A673 (cell line): ENCODE measurements at regions not wholly inside any gene's neighbourhood (a gene's known extent, or its start where the extent isn't known, plus 50 kb on each side); places are given as distances from the start of the nearest gene placed in this dataset.
A peak's percentile ranks its signal among the peaks of the same experiment; 100 is the strongest.

Experiments used
- BruUV-seq: library from RNA; stranded (reverse); fragments of 400-500 nt; replicated peaks from 2 replicates; lab custom pipeline; 2021; lab: Mats Ljungman, UMichigan
- CTCF ChIA-PET: fragments of 300-600 bp; sonication (Branson Sonifier 250); formaldehyde crosslinking; loops from one replicate; lab custom pipeline; 2022; ENCODE audit warnings: antibody characterized with exemption; lab: Charles Lee
- POLR2A ChIA-PET: fragments of 300-600 bp; sonication (Branson Sonifier 250); formaldehyde crosslinking; loops from one replicate; lab custom pipeline; 2022; ENCODE audit warnings: antibody characterized with exemption; ENCODE audit not compliant: low non-redundant PET; lab: Charles Lee
- DNase-seq: peaks from one replicate; pipeline ENCODE4 v3.0.0-alpha.2; 2015; ENCODE audit warnings: low spot score
- H3K27ac ChIP-seq: fragments of 200-600 bp; sonication (generic); 2 replicates; pipeline ENCODE4 v1.5.1; 2016; ENCODE audit warnings: mixed run types, low read depth, mild to moderate bottlenecking, mixed read lengths, antibody characterized with exemption, low read length; ENCODE audit not compliant: poor library complexity, severe bottlenecking
- H3K27me3 ChIP-seq: fragments of 200-600 bp; sonication (generic); replicated peaks from 2 replicates; pipeline ENCODE4 v1.6.1; 2017; ENCODE audit warnings: mixed run types, low read depth, mild to moderate bottlenecking, mixed read lengths, antibody characterized with exemption, low read length; ENCODE audit not compliant: insufficient read depth, poor library complexity
- H3K36me3 ChIP-seq: fragments of 200-600 bp; sonication (generic); 2 replicates; pipeline ENCODE4 v1.6.1; 2016; ENCODE audit warnings: mixed run types, mild to moderate bottlenecking, mixed read lengths, antibody characterized with exemption, low read length; ENCODE audit not compliant: insufficient read depth, poor library complexity, severe bottlenecking
- H3K4me1 ChIP-seq: fragments of 200-600 bp; sonication (generic); 2 replicates; pipeline ENCODE4 v1.6.1; 2017; ENCODE audit warnings: mixed run types, mild to moderate bottlenecking, mixed read lengths, antibody characterized with exemption, low read length; ENCODE audit not compliant: insufficient read depth, poor library complexity, severe bottlenecking
- H3K4me3 ChIP-seq: fragments of 200-600 bp; sonication (generic); 2 replicates; pipeline ENCODE4 v1.5.1; 2016; ENCODE audit warnings: low read depth, mixed run types, mild to moderate bottlenecking, mixed read lengths, low read length; ENCODE audit not compliant: poor library complexity, severe bottlenecking
- H3K9me3 ChIP-seq: fragments of 200-600 bp; sonication (generic); 2 replicates; pipeline ENCODE4 v1.6.1; 2016; ENCODE audit warnings: mixed run types, low read depth, mild to moderate bottlenecking, mixed read lengths, antibody characterized with exemption, low read length; ENCODE audit not compliant: poor library complexity, severe bottlenecking
- EZH2 ChIP-seq: fragments of 200-600 bp; sonication (generic); IDR thresholded peaks from 2 replicates; pipeline ENCODE4 v1.6.1; 2017; ENCODE audit warnings: borderline replicate concordance, low read depth, mild to moderate bottlenecking, mixed read lengths, antibody characterized with exemption, low read length; ENCODE audit not compliant: poor library complexity, severe bottlenecking
- intact Hi-C: fragments of 100-400 bp; cut with micrococcal nuclease; formaldehyde crosslinking; loops from one replicate; pipeline ENCODE4 v1.10.0; 2022; ENCODE audit not compliant: unreplicated experiment
- TF ChIP-seq, protein P1 (sequence below): fragments of 300-800, 200-600 bp; sonication (generic); conservative IDR thresholded peaks from 2 replicates; pipeline ENCODE4 v1.5.1; 2017; ENCODE audit warnings: low read depth, mild to moderate bottlenecking, antibody characterized with exemption, low read length, moderate library complexity, mixed read lengths

DNA sequence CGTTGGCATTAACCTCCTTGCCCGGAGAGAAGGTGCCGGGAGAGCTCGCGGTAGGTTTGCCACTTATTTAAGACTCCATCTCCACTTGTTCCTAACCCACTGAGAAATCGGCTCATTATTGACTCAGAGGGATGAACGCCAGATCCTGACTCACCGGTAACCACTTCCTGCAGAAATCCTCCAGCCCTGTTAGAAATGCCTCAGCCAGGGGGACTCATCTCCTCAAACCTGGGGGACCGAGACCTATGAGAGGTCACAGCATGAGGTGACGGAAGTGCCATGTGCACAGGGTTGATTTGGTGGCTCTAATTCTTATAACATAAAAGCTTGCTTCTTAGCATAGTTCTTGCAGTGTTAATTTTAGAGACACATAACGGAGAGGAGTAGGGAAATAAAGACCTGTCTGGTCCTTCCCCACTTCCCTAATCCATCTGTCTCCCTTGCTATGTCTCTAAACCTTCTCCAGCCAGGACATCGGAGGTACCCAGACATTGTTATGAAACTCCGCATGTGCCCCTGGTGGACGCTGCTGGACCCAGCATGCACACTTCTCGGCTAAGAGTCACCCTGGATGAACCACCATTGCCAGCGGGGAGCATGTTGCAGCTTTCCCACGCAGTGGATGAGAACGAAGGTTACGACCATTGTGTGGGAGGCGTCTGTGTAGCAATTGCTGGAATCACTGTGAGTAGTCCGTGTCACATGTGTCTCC is 158.9 kb downstream of the EFNB2 start:
- Histone ChIP-seq H3K27ac (no peak overlapping the region), H3K4me3 (no peak overlapping the region), H3K27me3 (no peaks in the 10 kb centered on the region), H3K4me1 (no peaks in the 10 kb centered on the region), H3K36me3 (no peaks in the 10 kb centered on the region), H3K9me3 (no peaks in the 10 kb centered on the region)
- TF ChIP-seq EZH2, result no peak
- TF ChIP-seq, protein P1, sequence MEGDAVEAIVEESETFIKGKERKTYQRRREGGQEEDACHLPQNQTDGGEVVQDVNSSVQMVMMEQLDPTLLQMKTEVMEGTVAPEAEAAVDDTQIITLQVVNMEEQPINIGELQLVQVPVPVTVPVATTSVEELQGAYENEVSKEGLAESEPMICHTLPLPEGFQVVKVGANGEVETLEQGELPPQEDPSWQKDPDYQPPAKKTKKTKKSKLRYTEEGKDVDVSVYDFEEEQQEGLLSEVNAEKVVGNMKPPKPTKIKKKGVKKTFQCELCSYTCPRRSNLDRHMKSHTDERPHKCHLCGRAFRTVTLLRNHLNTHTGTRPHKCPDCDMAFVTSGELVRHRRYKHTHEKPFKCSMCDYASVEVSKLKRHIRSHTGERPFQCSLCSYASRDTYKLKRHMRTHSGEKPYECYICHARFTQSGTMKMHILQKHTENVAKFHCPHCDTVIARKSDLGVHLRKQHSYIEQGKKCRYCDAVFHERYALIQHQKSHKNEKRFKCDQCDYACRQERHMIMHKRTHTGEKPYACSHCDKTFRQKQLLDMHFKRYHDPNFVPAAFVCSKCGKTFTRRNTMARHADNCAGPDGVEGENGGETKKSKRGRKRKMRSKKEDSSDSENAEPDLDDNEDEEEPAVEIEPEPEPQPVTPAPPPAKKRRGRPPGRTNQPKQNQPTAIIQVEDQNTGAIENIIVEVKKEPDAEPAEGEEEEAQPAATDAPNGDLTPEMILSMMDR, result 0 out of 2 replicates have a peak, but pooled peaks have one; percentile 15
- ChIA-PET POLR2A (no interaction called here), CTCF (no interaction called here)
- no TSS peak for BruUV-seq
- DNase-seq, result peak; percentile 50
- intact Hi-C loops, result no loop called here

DNA sequence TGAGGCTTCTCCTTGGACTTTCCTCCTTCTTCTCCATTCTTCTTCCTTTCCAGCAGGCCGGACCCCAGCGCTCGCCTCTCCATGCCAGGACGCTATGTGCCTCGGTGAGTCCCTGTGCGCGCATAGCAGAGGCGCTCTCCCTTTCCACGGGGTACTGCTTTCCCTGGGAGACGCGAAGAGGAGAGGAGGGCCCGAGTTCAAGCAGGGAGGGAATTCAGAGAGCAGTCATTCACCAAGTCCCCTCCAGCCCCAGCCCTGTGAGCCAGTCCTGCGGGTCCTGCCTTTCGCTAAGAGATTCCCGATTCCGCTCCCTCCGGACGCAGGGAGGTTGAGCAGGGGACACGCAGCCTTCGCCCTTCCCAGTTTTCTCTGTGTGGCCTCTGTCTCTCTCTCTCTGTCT is 160.4 kb downstream of the EFNB2 start:
- no peak overlapping the region for H3K4me3 ChIP-seq
- CTCF ChIA-PET, result no interaction called here
- DNase-seq, result no peak
- intact Hi-C loops, result no loop called here
- H3K4me1 ChIP-seq, result no peaks in the 10 kb centered on the region
- TF ChIP-seq EZH2, result no peak
- TF ChIP-seq, protein P1, result no peak
- H3K27me3 ChIP-seq, result no peaks in the 10 kb centered on the region
- POLR2A ChIA-PET, result no interaction called here
- no TSS peak for BruUV-seq
- no peaks in the 10 kb centered on the region for H3K9me3 ChIP-seq
- H3K27ac ChIP-seq, result no peak overlapping the region
- H3K36me3 ChIP-seq, result no peaks in the 10 kb centered on the region

DNA sequence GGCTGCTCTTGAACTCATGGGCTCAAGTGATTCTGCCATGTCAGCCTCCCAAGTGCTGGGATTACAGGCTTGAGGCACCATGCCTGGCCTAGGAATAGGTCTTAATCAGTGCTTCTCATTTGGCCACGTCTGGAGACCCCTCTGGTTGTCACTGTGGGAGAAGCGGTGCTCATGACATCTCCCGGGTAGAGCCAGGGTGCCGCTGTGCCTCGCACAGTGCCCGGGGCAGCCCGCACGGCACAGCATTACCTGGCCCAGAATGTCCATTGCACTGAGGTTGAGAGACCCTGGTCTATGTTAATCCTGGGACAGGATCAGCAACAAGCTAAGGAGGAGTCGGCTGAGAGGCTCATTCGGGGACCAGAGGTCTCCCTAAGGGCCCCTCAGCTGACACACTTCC is 160.8 kb downstream of the EFNB2 start:
- no peak for DNase-seq
- H3K9me3 ChIP-seq, result no peaks in the 10 kb centered on the region
- CTCF ChIA-PET, result no interaction called here
- intact Hi-C loops, result no loop called here
- no peak overlapping the region for H3K27ac ChIP-seq
- no TSS peak for BruUV-seq
- TF ChIP-seq, protein P1, result no peak
- TF ChIP-seq EZH2, result no peak
- H3K4me1 ChIP-seq, result no peaks in the 10 kb centered on the region
- H3K4me3 ChIP-seq, result no peak overlapping the region
- H3K36me3 ChIP-seq, result no peaks in the 10 kb centered on the region
- POLR2A ChIA-PET, result no interaction called here
- no peaks in the 10 kb centered on the region for H3K27me3 ChIP-seq
